ENCODE measurements at regions not wholly inside any gene's neighbourhood (a gene's known extent, or its start where the extent isn't known, plus 50 kb on each side); places are given as distances from the start of the nearest gene placed in this dataset.
"Not testable (repeated sequence)": the region's sequence is repeated elsewhere in the genome, so short reads cannot be mapped to it uniquely, and the experiment has no call there.

GRCh38 chr7:150090776-150091175 lies 217.0 kb downstream of the ATP6V0E2 start:
- not testable (repeated sequence) for TF ChIP-seq POLR2A (IDR thresholded peaks at IDR 0.05; ENCODE audit: low read depth); EP300 (IDR thresholded peaks at IDR 0.05); POLR2AphosphoS5 (IDR thresholded peaks at IDR 0.05)
- TF ChIP-seq, protein P1, sequence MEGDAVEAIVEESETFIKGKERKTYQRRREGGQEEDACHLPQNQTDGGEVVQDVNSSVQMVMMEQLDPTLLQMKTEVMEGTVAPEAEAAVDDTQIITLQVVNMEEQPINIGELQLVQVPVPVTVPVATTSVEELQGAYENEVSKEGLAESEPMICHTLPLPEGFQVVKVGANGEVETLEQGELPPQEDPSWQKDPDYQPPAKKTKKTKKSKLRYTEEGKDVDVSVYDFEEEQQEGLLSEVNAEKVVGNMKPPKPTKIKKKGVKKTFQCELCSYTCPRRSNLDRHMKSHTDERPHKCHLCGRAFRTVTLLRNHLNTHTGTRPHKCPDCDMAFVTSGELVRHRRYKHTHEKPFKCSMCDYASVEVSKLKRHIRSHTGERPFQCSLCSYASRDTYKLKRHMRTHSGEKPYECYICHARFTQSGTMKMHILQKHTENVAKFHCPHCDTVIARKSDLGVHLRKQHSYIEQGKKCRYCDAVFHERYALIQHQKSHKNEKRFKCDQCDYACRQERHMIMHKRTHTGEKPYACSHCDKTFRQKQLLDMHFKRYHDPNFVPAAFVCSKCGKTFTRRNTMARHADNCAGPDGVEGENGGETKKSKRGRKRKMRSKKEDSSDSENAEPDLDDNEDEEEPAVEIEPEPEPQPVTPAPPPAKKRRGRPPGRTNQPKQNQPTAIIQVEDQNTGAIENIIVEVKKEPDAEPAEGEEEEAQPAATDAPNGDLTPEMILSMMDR (IDR thresholded peaks at IDR 0.05) = not testable (repeated sequence)

Measured in esophagus muscularis mucosa (tissue), 4 donors.